OCI-LY3 (cell line): ENCODE measurements at regions not wholly inside any gene's neighbourhood (a gene's known extent, or its start where the extent isn't known, plus 50 kb on each side); places are given as distances from the start of the nearest gene placed in this dataset.

ENCODE experiments used
- H2AFZ ChIP-seq: fragments of 200-600, 300-600 bp; shearing (Covaris generic); 2 replicates; pipeline ENCODE4 v1.6.0; 2014; ENCODE audit warnings: antibody characterized with exemption, low read depth, low read length
- H3K27ac ChIP-seq: fragments of 200-600, 300-600 bp; sonication (generic); 2 replicates; pipeline ENCODE4 v1.5.1; 2014; ENCODE audit warnings: mild to moderate bottlenecking, low read length, moderate library complexity, mixed read lengths
- H3K27me3 ChIP-seq: fragments of 200-600, 300-600 bp; sonication (generic); 2 replicates; pipeline ENCODE4 v1.6.1; 2014; ENCODE audit warnings: low read depth, low read length, mixed read lengths
- H3K36me3 ChIP-seq: fragments of 200-600, 300-600 bp; sonication (generic); replicated peaks from 2 replicates; pipeline ENCODE3; 2014; ENCODE audit warnings: low read depth, low read length, mixed read lengths
- H3K4me1 ChIP-seq: fragments of 300-600, 200-600 bp; sonication (generic); 2 replicates; pipeline ENCODE4 v1.6.1; 2014; ENCODE audit warnings: low read length, mixed read lengths
- H3K4me2 ChIP-seq: fragments of 200-600, 300-600 bp; sonication (generic); 2 replicates; pipeline ENCODE4 v1.6.1; 2014; ENCODE audit warnings: low read length, mixed read lengths
- H3K4me3 ChIP-seq: fragments of 300-600, 200-600 bp; sonication (generic); 2 replicates; pipeline ENCODE4 v1.5.1; 2014; ENCODE audit warnings: antibody characterized with exemption, mild to moderate bottlenecking, low read length, moderate library complexity
- H3K79me2 ChIP-seq: fragments of 300-600, 200-600 bp; shearing (Covaris generic); 2 replicates; pipeline ENCODE4 v1.6.1; 2014; ENCODE audit warnings: mild to moderate bottlenecking, low read length, mixed read lengths
- H3K9ac ChIP-seq: fragments of 300-600, 200-600 bp; shearing (Covaris generic); 2 replicates; pipeline ENCODE4 v1.6.0; 2014; ENCODE audit warnings: mild to moderate bottlenecking, low read length, moderate library complexity
- H3K9me3 ChIP-seq: fragments of 200-600, 300-600 bp; shearing (Covaris generic); 2 replicates; pipeline ENCODE4 v1.6.1; 2014; ENCODE audit warnings: low read length, mixed read lengths; ENCODE audit not compliant: insufficient read depth
- H4K20me1 ChIP-seq: fragments of 200-600, 300-600 bp; sonication (generic); 2 replicates; pipeline ENCODE4 v1.6.1; 2016; ENCODE audit warnings: low read length, mixed read lengths; ENCODE audit not compliant: insufficient read depth
- EZH2phosphoT487 ChIP-seq: fragments of 200-600 bp; shearing (Covaris generic); IDR thresholded peaks from 2 replicates; pipeline ENCODE4 v1.6.1; 2018; ENCODE audit warnings: antibody characterized with exemption, mixed run types, low read depth
- TF ChIP-seq, protein P1 (sequence below): fragments of 200-600, 300-600 bp; sonication (generic); IDR thresholded peaks from 2 replicates; pipeline ENCODE4 v1.5.1; 2014; ENCODE audit warnings: antibody characterized with exemption, low read length, low read depth

DNA sequence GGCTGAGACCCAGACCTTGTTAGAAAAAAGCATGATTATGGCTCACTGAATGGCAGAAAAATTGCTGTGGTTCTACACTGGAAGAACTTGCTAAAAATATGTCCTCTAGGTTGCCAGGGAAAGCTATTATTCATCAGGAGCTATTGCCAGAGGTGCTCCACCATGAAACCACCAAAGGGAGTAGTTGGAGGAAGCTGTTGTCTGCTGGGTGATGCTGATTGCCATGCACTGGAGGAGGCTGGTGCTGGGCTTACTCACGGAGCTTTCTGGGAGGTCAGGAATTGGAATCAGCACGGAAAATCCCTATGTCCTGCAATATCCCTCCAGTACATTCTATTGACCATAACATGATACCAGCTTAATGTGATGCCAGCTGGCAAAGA is 199.6 kb upstream of the ZBED5 start:
- Histone ChIP-seq H2AFZ (no peak overlapping the region), H3K4me3 (no peak overlapping the region), H3K36me3 (no peaks in the 10 kb centered on the region), H4K20me1 (no peaks in the 10 kb centered on the region), H3K9ac (no peak overlapping the region), H3K27ac (no peak overlapping the region), H3K79me2 (no peaks in the 10 kb centered on the region), H3K4me2 (no peak overlapping the region), H3K27me3 (no peaks in the 10 kb centered on the region), H3K4me1 (no peaks in the 10 kb centered on the region), H3K9me3 (peaks cover 4% of the 10 kb centered on the region; the same call in 1 of the 2 replicates)
- TF ChIP-seq, protein P1, sequence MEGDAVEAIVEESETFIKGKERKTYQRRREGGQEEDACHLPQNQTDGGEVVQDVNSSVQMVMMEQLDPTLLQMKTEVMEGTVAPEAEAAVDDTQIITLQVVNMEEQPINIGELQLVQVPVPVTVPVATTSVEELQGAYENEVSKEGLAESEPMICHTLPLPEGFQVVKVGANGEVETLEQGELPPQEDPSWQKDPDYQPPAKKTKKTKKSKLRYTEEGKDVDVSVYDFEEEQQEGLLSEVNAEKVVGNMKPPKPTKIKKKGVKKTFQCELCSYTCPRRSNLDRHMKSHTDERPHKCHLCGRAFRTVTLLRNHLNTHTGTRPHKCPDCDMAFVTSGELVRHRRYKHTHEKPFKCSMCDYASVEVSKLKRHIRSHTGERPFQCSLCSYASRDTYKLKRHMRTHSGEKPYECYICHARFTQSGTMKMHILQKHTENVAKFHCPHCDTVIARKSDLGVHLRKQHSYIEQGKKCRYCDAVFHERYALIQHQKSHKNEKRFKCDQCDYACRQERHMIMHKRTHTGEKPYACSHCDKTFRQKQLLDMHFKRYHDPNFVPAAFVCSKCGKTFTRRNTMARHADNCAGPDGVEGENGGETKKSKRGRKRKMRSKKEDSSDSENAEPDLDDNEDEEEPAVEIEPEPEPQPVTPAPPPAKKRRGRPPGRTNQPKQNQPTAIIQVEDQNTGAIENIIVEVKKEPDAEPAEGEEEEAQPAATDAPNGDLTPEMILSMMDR = no peak
- TF ChIP-seq EZH2phosphoT487 = no peak

DNA sequence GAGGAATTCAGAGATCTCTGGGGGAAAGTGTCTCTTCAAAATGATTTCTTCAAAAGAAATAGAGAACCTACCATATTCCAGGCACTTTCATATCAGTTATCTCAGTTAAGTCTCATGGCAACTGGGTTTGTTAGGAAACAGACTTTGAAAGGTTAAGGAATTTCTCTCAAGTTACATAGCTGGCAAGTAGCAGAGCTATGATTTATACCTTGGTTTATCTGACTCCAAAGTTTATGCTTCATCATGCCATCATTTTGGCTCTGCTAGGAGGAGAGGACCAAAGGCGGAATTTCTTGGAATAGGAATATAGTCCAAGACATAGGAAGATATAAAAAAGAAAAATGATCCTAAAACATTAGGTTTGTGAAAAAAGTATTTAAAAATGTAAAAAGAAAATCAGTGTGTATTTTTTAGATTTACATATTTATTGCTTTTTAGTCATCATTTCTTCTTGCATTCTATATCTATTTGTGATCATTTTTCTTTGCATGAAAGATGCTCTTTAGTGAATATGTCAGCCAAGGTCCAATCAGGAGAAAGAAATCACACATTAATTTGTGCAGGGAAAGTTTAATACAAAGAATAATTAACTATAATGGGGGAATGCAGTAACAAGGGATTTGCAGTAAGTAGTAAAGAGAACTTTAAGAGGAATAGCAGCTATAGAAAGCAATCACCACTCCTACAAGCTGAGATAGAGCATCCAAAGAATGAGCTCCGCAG is 199.1 kb upstream of the ZBED5 start:
- peaks cover 4% of the 10 kb centered on the region; the same call in 1 of the 2 replicates for H3K9me3 ChIP-seq
- no peaks in the 10 kb centered on the region for H3K4me1 ChIP-seq
- no peak overlapping the region for H3K4me2 ChIP-seq
- H3K4me3 ChIP-seq = no peak overlapping the region
- H3K27ac ChIP-seq = no peak overlapping the region
- no peak overlapping the region for H3K9ac ChIP-seq
- H3K27me3 ChIP-seq = no peaks in the 10 kb centered on the region
- no peak for TF ChIP-seq EZH2phosphoT487
- TF ChIP-seq, protein P1 = no peak
- no peak overlapping the region for H2AFZ ChIP-seq
- no peaks in the 10 kb centered on the region for H3K79me2 ChIP-seq
- no peaks in the 10 kb centered on the region for H3K36me3 ChIP-seq
- H4K20me1 ChIP-seq = no peaks in the 10 kb centered on the region

DNA sequence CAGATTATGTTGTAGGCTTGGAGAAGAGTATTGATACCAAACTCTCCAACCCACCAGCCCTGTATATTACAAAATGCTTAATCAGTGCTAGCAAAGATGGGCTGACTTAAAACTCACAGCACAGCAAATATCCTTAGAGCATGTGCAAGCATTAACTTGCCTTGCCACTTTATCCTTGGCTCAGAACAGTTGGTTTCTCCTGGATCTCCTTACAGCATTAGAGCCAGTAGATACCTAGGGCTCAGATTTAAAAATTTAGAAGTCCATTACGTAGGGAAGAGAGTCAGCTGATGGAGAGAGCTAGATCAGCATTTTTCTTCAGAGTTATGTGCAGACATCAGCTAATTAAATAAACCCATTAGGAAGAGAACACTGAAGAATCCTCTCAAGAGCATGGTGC is 198.5 kb upstream of the ZBED5 start:
- Histone ChIP-seq H3K36me3 (no peaks in the 10 kb centered on the region), H3K79me2 (no peaks in the 10 kb centered on the region), H3K4me2 (no peak overlapping the region), H3K4me3 (no peak overlapping the region), H3K4me1 (no peaks in the 10 kb centered on the region), H3K9me3 (peaks cover 4% of the 10 kb centered on the region; the same call in 1 of the 2 replicates), H4K20me1 (no peaks in the 10 kb centered on the region), H2AFZ (no peak overlapping the region), H3K9ac (no peak overlapping the region), H3K27me3 (no peaks in the 10 kb centered on the region), H3K27ac (no peak overlapping the region)
- TF ChIP-seq EZH2phosphoT487 = no peak
- TF ChIP-seq, protein P1 = no peak

DNA sequence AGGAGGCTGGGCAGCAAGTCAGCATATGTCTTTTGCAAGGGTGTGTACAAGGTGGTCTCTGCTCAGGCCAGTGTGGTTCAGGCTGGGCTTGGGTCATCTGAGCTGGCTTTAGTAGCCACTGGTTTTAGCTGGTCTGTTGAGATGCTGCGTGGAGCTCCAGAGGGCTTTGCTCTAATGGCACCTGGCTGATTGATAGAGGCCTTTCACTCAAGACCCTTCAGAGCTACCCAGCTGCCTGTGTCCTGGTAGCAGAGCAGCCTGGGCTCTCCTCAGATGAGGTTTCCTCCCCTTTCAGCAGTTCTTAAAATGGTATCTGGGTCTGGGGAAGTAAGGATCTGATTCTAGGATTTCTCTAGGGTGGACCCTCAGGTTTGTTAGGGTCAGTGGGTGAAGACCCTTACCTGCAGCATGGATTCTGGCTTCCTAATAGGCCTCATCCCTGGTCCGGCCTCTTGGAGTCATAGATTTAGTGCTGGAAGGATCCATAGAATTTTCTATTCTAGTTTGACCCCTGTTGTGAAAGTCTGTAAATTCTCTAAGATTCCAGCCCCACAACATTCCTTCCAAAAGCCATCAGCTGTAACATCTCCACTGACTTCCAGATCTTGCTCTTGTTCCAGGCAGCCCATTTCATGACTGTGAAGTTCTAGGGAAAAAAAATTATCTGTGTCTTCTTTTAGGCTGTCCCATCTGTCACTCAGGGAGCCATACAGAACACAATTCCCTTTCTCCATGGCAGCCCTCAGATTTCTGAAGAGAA is 190.2 kb upstream of the ZBED5 start:
- H3K9me3 ChIP-seq = no peaks in the 10 kb centered on the region
- H3K4me2 ChIP-seq = no peak overlapping the region
- no peaks in the 10 kb centered on the region for H4K20me1 ChIP-seq
- H3K9ac ChIP-seq = no peak overlapping the region
- no peak overlapping the region for H3K4me3 ChIP-seq
- H3K79me2 ChIP-seq = no peaks in the 10 kb centered on the region
- no peaks in the 10 kb centered on the region for H3K36me3 ChIP-seq
- H3K27ac ChIP-seq = no peak overlapping the region
- TF ChIP-seq, protein P1 = no peak
- no peak for TF ChIP-seq EZH2phosphoT487
- H3K27me3 ChIP-seq = no peaks in the 10 kb centered on the region
- no peak overlapping the region for H2AFZ ChIP-seq
- H3K4me1 ChIP-seq = no peaks in the 10 kb centered on the region
